Cardiac muscle cell (in vitro differentiated cells and primary cell): ENCODE measurements at regions not wholly inside any gene's neighbourhood (a gene's known extent, or its start where the extent isn't known, plus 50 kb on each side); places are given as distances from the start of the nearest gene placed in this dataset.
"Not testable (repeated sequence)": the region's sequence is repeated elsewhere in the genome, so short reads cannot be mapped to it uniquely, and the experiment has no call there.

ENCODE experiments used
- DNase-seq, 2 donors: peaks; one replicate each; pipeline versions ENCODE4 v3.0.0 to v3.0.0-alpha.2; 2010 to 2017; ENCODE audit warnings: low read depth in 1 of 2, low spot score in 1 of 2
- H3K27ac ChIP-seq: fragments of 200-600 bp; sonication (generic); 2 replicates; pipeline ENCODE4 v1.5.1; 2016
- H3K27me3 ChIP-seq: fragments of 200-600 bp; sonication (generic); 2 replicates; pipeline ENCODE4 v1.6.0; 2016; ENCODE audit warnings: control low read depth
- H3K36me3 ChIP-seq: fragments of 200-600 bp; sonication (generic); 2 replicates; pipeline ENCODE4 v1.5.1; 2016; ENCODE audit warnings: control low read depth
- H3K4me1 ChIP-seq: fragments of 200-600 bp; sonication (generic); 2 replicates; pipeline ENCODE4 v1.8.1; 2017; ENCODE audit warnings: low read depth, mild to moderate bottlenecking, mixed run types
- H3K4me3 ChIP-seq: fragments of 200-600 bp; sonication (generic); 2 replicates; pipeline ENCODE4 v1.5.1; 2016; ENCODE audit warnings: mild to moderate bottlenecking
- H3K9me3 ChIP-seq: fragments of 200-600 bp; sonication (generic); 2 replicates; pipeline ENCODE4 v1.5.1; 2017; ENCODE audit warnings: low read depth, mild to moderate bottlenecking, control low read depth
- TF ChIP-seq, protein P1 (sequence below): IDR thresholded peaks from 2 replicates; pipeline ENCODE4 v1.5.1; 2012; ENCODE audit warnings: low read depth, mild to moderate bottlenecking, low read length

DNA sequence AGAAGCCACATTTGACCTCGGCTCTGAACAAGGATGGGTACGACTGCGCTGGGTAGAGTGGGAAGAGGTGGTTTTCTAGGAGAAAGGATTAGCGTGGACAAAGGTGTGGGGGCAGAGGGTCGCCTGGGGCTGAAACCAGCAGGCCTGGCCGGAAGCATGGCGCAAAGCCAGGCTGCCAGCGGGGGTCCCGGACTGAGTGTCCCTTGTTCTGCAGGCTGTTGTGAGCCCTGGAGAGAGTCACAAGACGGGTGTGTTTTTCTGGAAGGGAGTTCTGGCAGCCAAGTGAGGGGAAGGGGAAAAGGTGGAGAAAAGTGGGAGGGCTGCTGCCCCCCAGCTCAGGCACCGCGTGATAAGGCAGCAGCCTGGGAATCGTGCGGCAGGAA lies 98.5 kb upstream of the MEF2A start:
- Histone ChIP-seq H3K27me3 (no peaks in the 10 kb centered on the region), H3K27ac (no peak overlapping the region), H3K36me3 (no peaks in the 10 kb centered on the region), H3K9me3 (no peaks in the 10 kb centered on the region), H3K4me1 (peaks cover 7% of the 10 kb centered on the region), H3K4me3 (no peak overlapping the region)
- no peak for DNase-seq
- TF ChIP-seq, protein P1, sequence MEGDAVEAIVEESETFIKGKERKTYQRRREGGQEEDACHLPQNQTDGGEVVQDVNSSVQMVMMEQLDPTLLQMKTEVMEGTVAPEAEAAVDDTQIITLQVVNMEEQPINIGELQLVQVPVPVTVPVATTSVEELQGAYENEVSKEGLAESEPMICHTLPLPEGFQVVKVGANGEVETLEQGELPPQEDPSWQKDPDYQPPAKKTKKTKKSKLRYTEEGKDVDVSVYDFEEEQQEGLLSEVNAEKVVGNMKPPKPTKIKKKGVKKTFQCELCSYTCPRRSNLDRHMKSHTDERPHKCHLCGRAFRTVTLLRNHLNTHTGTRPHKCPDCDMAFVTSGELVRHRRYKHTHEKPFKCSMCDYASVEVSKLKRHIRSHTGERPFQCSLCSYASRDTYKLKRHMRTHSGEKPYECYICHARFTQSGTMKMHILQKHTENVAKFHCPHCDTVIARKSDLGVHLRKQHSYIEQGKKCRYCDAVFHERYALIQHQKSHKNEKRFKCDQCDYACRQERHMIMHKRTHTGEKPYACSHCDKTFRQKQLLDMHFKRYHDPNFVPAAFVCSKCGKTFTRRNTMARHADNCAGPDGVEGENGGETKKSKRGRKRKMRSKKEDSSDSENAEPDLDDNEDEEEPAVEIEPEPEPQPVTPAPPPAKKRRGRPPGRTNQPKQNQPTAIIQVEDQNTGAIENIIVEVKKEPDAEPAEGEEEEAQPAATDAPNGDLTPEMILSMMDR: no peak

DNA sequence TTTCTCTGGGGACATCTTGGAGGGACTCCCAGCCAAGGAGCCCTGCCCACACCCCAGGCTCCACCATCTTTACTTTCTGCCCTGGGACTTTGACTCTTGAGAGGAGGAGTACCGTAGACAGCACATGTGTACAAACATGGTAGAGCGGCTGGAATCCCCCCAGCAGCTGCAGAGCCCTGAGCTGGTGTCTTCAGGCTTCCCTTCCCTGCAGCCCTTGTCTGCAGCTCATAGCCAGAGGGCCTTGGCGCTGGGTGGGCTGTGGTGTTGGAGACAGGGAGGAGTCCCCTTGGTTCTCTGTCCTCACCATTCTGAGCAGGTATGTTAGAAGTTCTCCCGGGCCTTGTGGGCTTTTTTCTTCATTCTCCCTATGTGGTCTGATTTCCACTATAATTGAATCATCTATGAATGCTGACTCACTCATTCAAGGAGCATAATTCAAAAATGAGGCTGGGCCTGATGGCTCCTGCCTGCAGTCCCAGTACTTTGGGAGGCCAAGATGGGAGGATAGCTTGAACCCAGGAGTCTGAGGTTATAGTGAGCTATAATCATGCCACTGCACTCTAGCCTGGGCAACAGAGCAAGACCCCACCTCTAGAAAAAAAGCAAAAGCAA lies 97.8 kb upstream of the MEF2A start:
- H3K27ac ChIP-seq: no peak overlapping the region
- peaks cover 13% of the 10 kb centered on the region for H3K4me1 ChIP-seq
- DNase-seq: no peak
- H3K9me3 ChIP-seq: no peaks in the 10 kb centered on the region
- H3K36me3 ChIP-seq: no peaks in the 10 kb centered on the region
- TF ChIP-seq, protein P1: no peak
- no peaks in the 10 kb centered on the region for H3K27me3 ChIP-seq
- no peak overlapping the region for H3K4me3 ChIP-seq

DNA sequence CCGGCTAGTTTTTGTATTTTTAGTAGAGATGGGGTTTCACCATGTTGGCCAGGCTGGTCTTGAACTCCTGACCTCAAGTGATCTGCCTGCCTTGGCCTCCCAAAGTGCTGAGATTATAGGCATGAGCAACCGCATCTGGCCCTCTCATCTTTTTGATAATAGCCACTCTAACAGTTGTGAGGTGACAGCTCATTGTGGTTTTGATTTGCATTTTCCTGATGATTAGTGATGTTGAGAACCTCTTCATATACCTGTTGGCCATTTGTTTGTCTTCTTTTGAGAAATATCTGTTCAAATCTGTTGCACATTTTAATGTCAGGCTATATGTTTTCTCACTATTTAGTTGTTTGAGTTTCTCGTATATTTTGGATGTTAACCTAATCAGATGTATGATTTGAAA lies 95.6 kb upstream of the MEF2A start:
- H3K4me1 ChIP-seq: peaks cover 25% of the 10 kb centered on the region
- not testable (repeated sequence) for H3K27ac ChIP-seq, DNase-seq, H3K4me3 ChIP-seq, H3K36me3 ChIP-seq, H3K27me3 ChIP-seq, H3K9me3 ChIP-seq

DNA sequence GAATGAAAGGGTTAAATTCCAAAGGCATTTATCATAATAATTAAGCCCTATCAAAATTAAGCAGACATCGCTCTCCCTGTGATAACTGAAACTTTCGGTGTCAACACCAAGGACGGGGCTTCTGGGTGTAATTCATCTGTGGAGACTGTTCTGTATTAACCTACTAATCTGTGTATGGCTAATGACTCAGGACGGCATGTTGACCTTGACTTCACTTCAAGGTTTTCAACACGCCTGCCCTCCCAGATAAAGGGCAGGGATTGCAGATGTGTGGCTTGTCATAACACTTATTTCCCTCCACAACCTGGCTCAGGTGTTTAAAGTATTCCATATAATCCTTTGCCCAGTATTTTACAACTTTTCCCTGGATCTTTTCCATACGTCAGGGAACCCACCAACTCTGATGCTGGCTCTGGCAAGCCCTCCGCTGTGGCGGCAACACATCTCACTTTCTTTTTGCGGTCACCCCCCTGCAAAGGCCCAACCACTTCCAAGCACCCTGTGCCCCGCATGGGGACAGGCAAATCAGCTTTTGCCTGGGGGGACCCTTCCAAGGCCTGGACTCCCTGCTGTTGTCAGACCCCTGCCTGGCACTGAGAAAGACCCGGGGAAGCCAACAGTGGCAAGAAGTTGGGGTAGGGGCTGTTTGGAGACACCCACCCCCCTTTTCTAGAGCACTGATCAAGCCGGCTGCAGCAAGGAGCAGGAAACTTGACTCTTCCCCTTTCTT lies 93.2 kb upstream of the MEF2A start:
- Histone ChIP-seq H3K27me3 (no peaks in the 10 kb centered on the region), H3K27ac (peak overlapping the region; percentile 54), H3K4me3 (no peak overlapping the region), H3K9me3 (no peaks in the 10 kb centered on the region), H3K4me1 (peaks cover 30% of the 10 kb centered on the region), H3K36me3 (no peaks in the 10 kb centered on the region)
- peak in 1 of 2 donors; percentile 44 for DNase-seq
- TF ChIP-seq, protein P1: no peak

DNA sequence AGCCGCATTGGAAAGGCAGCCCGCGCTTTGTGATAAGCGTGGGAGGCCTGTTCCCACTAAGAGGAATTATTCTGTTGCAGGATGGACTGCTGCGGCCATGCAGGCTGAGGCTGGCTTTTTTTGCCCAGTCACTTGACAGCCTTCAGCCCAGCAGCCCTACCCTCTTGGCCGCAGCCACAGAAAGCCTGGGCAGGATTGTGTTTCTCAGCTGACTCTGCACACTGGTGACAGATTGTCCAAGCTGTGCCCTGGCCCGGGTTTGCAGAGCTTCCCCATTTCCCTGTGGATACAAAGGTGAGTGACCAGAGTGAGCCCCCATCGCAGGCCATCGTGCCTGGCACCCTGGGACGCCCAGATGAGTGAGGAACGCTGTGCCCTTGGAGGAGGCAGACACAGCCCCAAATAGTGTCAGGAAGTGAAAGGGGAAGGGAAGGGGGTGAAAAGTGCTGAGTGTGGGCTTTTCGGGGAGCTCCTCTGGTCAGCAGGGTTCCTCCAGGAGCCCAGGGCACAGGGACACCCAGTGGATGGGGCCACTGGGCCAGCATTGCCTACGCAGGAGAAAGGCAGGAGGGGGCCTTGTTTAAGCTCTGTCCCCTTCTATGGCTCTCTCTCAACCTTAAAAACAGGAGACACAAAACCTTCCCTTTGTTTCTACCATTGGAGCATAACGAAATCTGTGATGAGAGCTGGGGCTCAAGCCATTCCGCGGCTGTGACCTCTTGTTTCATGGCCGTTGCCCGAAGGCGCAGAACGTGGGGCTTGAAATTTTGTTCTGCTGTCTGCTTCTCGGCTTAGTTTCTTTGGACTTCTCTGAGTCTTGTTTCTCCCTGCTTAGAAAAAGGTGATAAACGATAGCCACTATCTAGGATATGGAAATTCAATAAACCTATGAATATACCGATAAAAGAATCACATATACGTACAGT lies 91.5 kb upstream of the MEF2A start:
- Histone ChIP-seq H3K27ac (peak overlapping the region; percentile 77), H3K4me1 (peaks cover 30% of the 10 kb centered on the region), H3K4me3 (no peak overlapping the region), H3K27me3 (no peaks in the 10 kb centered on the region), H3K36me3 (no peaks in the 10 kb centered on the region), H3K9me3 (no peaks in the 10 kb centered on the region)
- TF ChIP-seq, protein P1: no peak
- peak in 1 of 2 donors; percentile 34 for DNase-seq
